Ovary (tissue), 7 donors: ENCODE measurements at regions not wholly inside any gene's neighbourhood (a gene's known extent, or its start where the extent isn't known, plus 50 kb on each side); places are given as distances from the start of the nearest gene placed in this dataset.
"Not testable (repeated sequence)": the region's sequence is repeated elsewhere in the genome, so short reads cannot be mapped to it uniquely, and the experiment has no call there.

Experiments
- DNase-seq, 5 donors: peaks; one replicate each; pipeline ENCODE4 v3.0.0-alpha.2; 2019 to 2020
- H3K27ac ChIP-seq, 2 donors: fragments of 200-600 bp; one replicate each; pipeline versions ENCODE4 v1.5.1 to v1.8.0; 2019 to 2022
- H3K27me3 ChIP-seq: fragments of 200-600 bp; one replicate; pipeline ENCODE4 v1.8.0; 2022
- H3K36me3 ChIP-seq: fragments of 200-600 bp; sonication (generic); one replicate; pipeline ENCODE4 v1.5.1; 2019
- H3K4me1 ChIP-seq: one replicate; pipeline ENCODE4 v1.8.1; 2013; ENCODE audit warnings: mild to moderate bottlenecking, moderate library complexity; ENCODE audit not compliant: insufficient read depth
- H3K4me3 ChIP-seq: fragments of 200-600 bp; sonication (generic); one replicate; pipeline ENCODE4 v1.5.1; 2017
- H3K9me3 ChIP-seq, 2 donors: fragments of 200-600 bp in 1 of 2; sonication (generic) in 1 of 2; one replicate each; pipeline versions ENCODE4 v1.5.1 to v1.8.1; 2013 to 2019; ENCODE audit warnings: mild to moderate bottlenecking in 1 of 2, moderate library complexity in 1 of 2
- CTCF ChIP-seq, 3 donors: fragments of 450-650 bp in 2 of 3; fragments of 200-600 bp in 1 of 3; IDR thresholded peaks; one replicate each; pipeline versions ENCODE4 v1.5.1 to v1.8.0; 2016 to 2022; ENCODE audit warnings: antibody characterized with exemption in 3 of 3, mild to moderate bottlenecking in 1 of 3
- EP300 ChIP-seq: sonication (generic); formaldehyde crosslinking; IDR thresholded peaks from one replicate; pipeline ENCODE4 v1.6.1; 2017; ENCODE audit warnings: antibody characterized with exemption
- POLR2A ChIP-seq: fragments of 450-650 bp; IDR thresholded peaks from one replicate; pipeline ENCODE4 v1.6.1; 2017; ENCODE audit warnings: antibody characterized with exemption, mild to moderate bottlenecking, moderate library complexity
- WGBS, 3 donors: extraction: QIAGEN DNeasy Blood & Tissue Kit in 1 of 3; methylation state at CpG; one replicate each; pipeline versions ENCODE4 v1.1.5 to v1.1.7; 2013 to 2017; 5-methylcytosine and 5-hydroxymethylcytosine counted together
- intact Hi-C, 4 donors: fragments of 100-400 bp; cut with DNase I; formaldehyde crosslinking; loops; one replicate each; pipeline versions ENCODE4 v1.11.0 to v1.15.1; 2022 to 2023
- donor health status: DM: no; HTN: no; CAD: no; lungs with moderate emphysema.
- donor health status: DM: no; HTN: no; CAD: no.
- donor health status: Bipolar disorder and iron deficiency.
- donor health status: DM: no; HTN: no; CAD: no.
- donor health status: DM: yes; HTN: yes; CAD: no.

GRCh38 chr5:38790268-38790667, 55.5 kb upstream of the OSMR start:
- intact Hi-C loops = no loop called here
- TF ChIP-seq POLR2A (no peak), CTCF (IDR thresholded peaks at IDR 0.05) (no peak), EP300 (no peak)
- 89 to 97% (median 92%) methylated on average over 1 of the region's 1 CpG for WGBS, 3 donors
- H3K4me1 ChIP-seq = no peaks in the 10 kb centered on the region
- no peaks in the 10 kb centered on the region for H3K27me3 ChIP-seq
- H3K36me3 ChIP-seq = no peaks in the 10 kb centered on the region
- no peak overlapping the region for H3K4me3 ChIP-seq
- no peaks in the 10 kb centered on the region for H3K9me3 ChIP-seq
- H3K27ac ChIP-seq = no peak overlapping the region
- no peak for DNase-seq

GRCh38 chr5:38790891-38791290, 54.9 kb upstream of the OSMR start:
- Histone ChIP-seq H3K4me1 (no peaks in the 10 kb centered on the region), H3K4me3 (no peak overlapping the region), H3K27ac (no peak overlapping the region), H3K36me3 (no peaks in the 10 kb centered on the region), H3K27me3 (no peaks in the 10 kb centered on the region), H3K9me3 (no peaks in the 10 kb centered on the region)
- no peak for TF ChIP-seq EP300
- TF ChIP-seq POLR2A = no peak
- no peak for TF ChIP-seq CTCF (IDR thresholded peaks at IDR 0.05)
- intact Hi-C loops = no loop called here
- DNase-seq = no peak
- 41 to 53% (median 52%) methylated on average over 2 of the region's 2 CpGs for WGBS, 3 donors

GRCh38 chr5:38793099-38793498, 52.7 kb upstream of the OSMR start:
- 89 to 100% (median 93%) methylated on average over 3 of the region's 3 CpGs for WGBS, 3 donors
- TF ChIP-seq POLR2A (no peak), CTCF (IDR thresholded peaks at IDR 0.05) (no peak), EP300 (no peak)
- DNase-seq = no peak
- no peaks in the 10 kb centered on the region for H3K36me3 ChIP-seq
- no peak overlapping the region for H3K27ac ChIP-seq
- no peaks in the 10 kb centered on the region for H3K9me3 ChIP-seq
- H3K4me1 ChIP-seq = peaks cover 2% of the 10 kb centered on the region
- no peak overlapping the region for H3K4me3 ChIP-seq
- H3K27me3 ChIP-seq = no peaks in the 10 kb centered on the region
- intact Hi-C loops = no loop called here

GRCh38 chr5:38794037-38794436, 51.8 kb upstream of the OSMR start:
- H3K4me3 ChIP-seq, H3K4me1 ChIP-seq, DNase-seq, intact Hi-C loops, H3K27me3 ChIP-seq, H3K27ac ChIP-seq, H3K9me3 ChIP-seq, H3K36me3 ChIP-seq: not testable (repeated sequence)
- 83 to 87% (median 84%) methylated on average over 7 of the region's 7 CpGs for WGBS, 3 donors

GRCh38 chr5:38794986-38795385, 50.8 kb upstream of the OSMR start:
- no peaks in the 10 kb centered on the region for H3K27me3 ChIP-seq
- DNase-seq = no peak
- no peaks in the 10 kb centered on the region for H3K36me3 ChIP-seq
- intact Hi-C loops = no loop called here
- H3K27ac ChIP-seq = no peak overlapping the region
- peaks cover 2% of the 10 kb centered on the region for H3K4me1 ChIP-seq
- 93 to 95% (median 94%) methylated on average over 5 of the region's 5 CpGs for WGBS, 3 donors
- no peak for TF ChIP-seq CTCF (IDR thresholded peaks at IDR 0.05)
- TF ChIP-seq POLR2A = no peak
- TF ChIP-seq EP300 = no peak
- no peaks in the 10 kb centered on the region for H3K9me3 ChIP-seq
- H3K4me3 ChIP-seq = no peak overlapping the region
